ENCODE measurements at regions not wholly inside any gene's neighbourhood (a gene's known extent, or its start where the extent isn't known, plus 50 kb on each side); places are given as distances from the start of the nearest gene placed in this dataset.
A peak's percentile ranks its signal among the peaks of the same experiment; 100 is the strongest.

DNA sequence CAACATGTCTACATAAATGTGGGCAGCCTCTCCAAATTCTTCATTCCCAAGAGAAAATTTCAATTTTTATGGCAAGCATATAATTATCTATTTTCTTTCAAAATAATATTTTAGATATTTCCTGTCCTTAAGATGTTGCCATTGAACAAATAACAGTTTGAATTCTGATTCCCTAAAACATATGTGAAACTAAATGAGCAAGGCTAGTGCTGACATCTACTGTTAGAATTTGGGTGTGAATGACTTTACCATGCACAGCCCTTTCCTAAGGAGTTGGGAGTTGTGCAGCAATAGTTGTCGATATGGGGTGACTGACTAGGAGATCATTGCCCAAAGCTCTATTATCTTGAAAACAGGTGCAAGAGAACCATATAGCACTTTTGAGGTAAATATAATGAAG is 108.2 kb upstream of the SLC38A4 start:
- Histone ChIP-seq H3K79me2 (ENCODE audit: low read length) (no peaks in the 10 kb centered on the region), H3K4me1 (ENCODE audit: insufficient read depth, low read length) (peaks cover 12% of the 10 kb centered on the region), H3K27me3 (ENCODE audit: low read length) (no peaks in the 10 kb centered on the region), H3K9me2 (replicated peaks; ENCODE audit: low read length) (no peaks in the 10 kb centered on the region), H3K27ac (ENCODE audit: low read length) (no peak overlapping the region), H3K9me3 (ENCODE audit: low read length) (no peaks in the 10 kb centered on the region), H3K36me3 (ENCODE audit: low read depth, low read length) (no peaks in the 10 kb centered on the region), H3K4me3 (ENCODE audit: low read length) (no peak overlapping the region), H3F3A (ENCODE audit: low read length, unreplicated experiment) (no peaks in the 10 kb centered on the region), H3K9ac (ENCODE audit: low read length) (no peak overlapping the region), H4K20me1 (ENCODE audit: low read length) (no peaks in the 10 kb centered on the region), H2AFZ (ENCODE audit: low read length) (no peak overlapping the region), H3K4me2 (ENCODE audit: low read length) (no peak overlapping the region)
- ChIA-PET POLR2A (ENCODE audit: unreplicated experiment) (no interaction called here), CTCF (no interaction called here)
- DNase-seq (peak; percentile 77), ATAC-seq (peak; percentile 93)
- intact Hi-C loops (cut with micrococcal nuclease), result loop anchor here (1.0 to 10.0 kb wide), 5 partner anchors 252 to 859 kb away; no protein-coding TSS in a partner anchor
- TF ChIP-seq, protein P1, sequence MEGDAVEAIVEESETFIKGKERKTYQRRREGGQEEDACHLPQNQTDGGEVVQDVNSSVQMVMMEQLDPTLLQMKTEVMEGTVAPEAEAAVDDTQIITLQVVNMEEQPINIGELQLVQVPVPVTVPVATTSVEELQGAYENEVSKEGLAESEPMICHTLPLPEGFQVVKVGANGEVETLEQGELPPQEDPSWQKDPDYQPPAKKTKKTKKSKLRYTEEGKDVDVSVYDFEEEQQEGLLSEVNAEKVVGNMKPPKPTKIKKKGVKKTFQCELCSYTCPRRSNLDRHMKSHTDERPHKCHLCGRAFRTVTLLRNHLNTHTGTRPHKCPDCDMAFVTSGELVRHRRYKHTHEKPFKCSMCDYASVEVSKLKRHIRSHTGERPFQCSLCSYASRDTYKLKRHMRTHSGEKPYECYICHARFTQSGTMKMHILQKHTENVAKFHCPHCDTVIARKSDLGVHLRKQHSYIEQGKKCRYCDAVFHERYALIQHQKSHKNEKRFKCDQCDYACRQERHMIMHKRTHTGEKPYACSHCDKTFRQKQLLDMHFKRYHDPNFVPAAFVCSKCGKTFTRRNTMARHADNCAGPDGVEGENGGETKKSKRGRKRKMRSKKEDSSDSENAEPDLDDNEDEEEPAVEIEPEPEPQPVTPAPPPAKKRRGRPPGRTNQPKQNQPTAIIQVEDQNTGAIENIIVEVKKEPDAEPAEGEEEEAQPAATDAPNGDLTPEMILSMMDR (conservative IDR thresholded peaks at IDR 0.05; ENCODE audit: low read depth, low read length), result peak; percentile 76
- no peak for TF ChIP-seq EZH2phosphoT487 (IDR thresholded peaks at IDR 0.05; ENCODE audit: borderline replicate concordance, low read length)
- TF ChIP-seq EZH2 (IDR thresholded peaks at IDR 0.05; ENCODE audit: low read length, unreplicated experiment), result no peak
- no TSS peak for BruUV-seq (replicated peaks)

DNA sequence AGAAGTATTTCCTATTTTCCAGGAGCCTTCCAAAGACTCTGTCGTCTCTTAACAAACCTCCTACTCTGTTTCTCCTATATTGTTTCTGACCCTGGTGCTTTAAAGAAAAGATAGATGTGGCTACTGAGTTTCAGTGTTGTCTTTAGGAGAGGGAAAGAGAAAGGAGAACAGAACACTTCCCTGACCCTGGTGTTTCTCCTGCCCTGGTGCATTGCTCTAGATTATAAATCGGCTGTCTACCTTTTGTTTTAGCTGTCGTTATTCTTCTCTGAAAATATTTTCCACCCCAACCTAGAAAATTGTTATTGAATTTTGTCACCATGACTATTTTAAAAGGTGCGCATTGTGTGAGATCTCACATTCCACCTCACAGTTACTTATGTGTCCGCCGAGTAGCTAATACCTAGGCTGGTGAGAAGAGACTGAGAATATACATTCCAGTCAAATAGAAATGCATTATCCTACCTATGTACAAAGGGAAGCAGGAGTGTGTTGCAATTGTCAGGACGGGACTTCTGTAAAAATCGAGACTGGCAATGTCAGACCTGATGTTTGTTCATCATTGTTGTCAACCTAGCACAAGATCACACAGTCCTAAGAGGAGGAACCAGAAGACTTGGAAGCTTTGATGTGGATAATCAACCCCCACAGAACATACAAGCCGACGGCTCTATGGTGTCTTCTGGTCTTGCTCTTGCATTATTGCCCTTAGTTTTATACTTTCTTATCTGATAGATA is 108.7 kb upstream of the SLC38A4 start:
- POLR2A ChIA-PET (ENCODE audit: unreplicated experiment), result no interaction called here
- TF ChIP-seq EZH2phosphoT487 (IDR thresholded peaks at IDR 0.05; ENCODE audit: borderline replicate concordance, low read length), result no peak
- TF ChIP-seq, protein P1 (conservative IDR thresholded peaks at IDR 0.05; ENCODE audit: low read depth, low read length), result no peak
- no peak for TF ChIP-seq EZH2 (IDR thresholded peaks at IDR 0.05; ENCODE audit: low read length, unreplicated experiment)
- Histone ChIP-seq H2AFZ (ENCODE audit: low read length) (no peak overlapping the region), H3K9me3 (ENCODE audit: low read length) (no peaks in the 10 kb centered on the region), H3K79me2 (ENCODE audit: low read length) (no peaks in the 10 kb centered on the region), H3K27ac (ENCODE audit: low read length) (no peak overlapping the region), H4K20me1 (ENCODE audit: low read length) (no peaks in the 10 kb centered on the region), H3K36me3 (ENCODE audit: low read depth, low read length) (no peaks in the 10 kb centered on the region), H3K27me3 (ENCODE audit: low read length) (no peaks in the 10 kb centered on the region), H3K4me3 (ENCODE audit: low read length) (no peak overlapping the region), H3K4me2 (ENCODE audit: low read length) (no peak overlapping the region), H3F3A (ENCODE audit: low read length, unreplicated experiment) (no peaks in the 10 kb centered on the region), H3K9me2 (replicated peaks; ENCODE audit: low read length) (no peaks in the 10 kb centered on the region), H3K9ac (ENCODE audit: low read length) (no peak overlapping the region), H3K4me1 (ENCODE audit: insufficient read depth, low read length) (peaks cover 12% of the 10 kb centered on the region)
- no TSS peak for BruUV-seq (replicated peaks)
- CTCF ChIA-PET, result interaction anchor here (0.5 kb wide), 1 partner anchor 378 kb away, joined by 3 read pairs; no protein-coding TSS in a partner anchor
- intact Hi-C loops (cut with micrococcal nuclease), result loop anchor here (2.0 to 10.0 kb wide), 4 partner anchors 258 to 860 kb away; no protein-coding TSS in a partner anchor
- no peak for DNase-seq
- ATAC-seq, result no peak; the same call in 1 of the 2 replicates

DNA sequence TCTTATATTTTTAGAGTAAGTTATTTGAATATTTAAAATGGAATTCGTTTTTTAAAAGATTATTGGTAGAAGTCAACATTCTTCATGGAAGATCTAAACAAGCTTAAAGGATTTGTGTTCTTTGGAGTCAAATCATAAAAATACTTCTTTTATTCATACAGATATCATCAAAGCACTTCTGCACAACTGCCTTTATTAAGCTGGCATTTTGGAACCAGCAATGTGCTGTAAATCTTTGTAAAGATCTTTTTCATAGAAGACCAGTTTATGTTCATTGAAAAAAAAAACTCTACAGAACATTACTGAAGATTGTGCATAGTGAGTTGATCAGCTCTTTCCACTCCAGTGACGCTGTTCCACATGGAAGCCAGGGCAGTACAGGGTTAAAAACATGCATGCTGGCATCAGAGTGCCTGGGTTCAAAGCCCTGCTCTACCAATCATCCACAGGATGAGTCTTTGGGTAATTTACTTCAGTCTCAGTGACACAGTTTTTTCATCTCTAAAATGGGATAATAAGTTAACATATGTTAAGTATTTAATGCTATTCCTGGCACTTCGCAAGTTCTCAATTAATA is 109.6 kb upstream of the SLC38A4 start:
- ChIA-PET POLR2A (ENCODE audit: unreplicated experiment) (no interaction called here), CTCF (no interaction called here)
- ATAC-seq (no peak), DNase-seq (no peak)
- Histone ChIP-seq H3K4me3 (ENCODE audit: low read length) (no peak overlapping the region), H3K27me3 (ENCODE audit: low read length) (no peaks in the 10 kb centered on the region), H3K9ac (ENCODE audit: low read length) (no peak overlapping the region), H3K9me3 (ENCODE audit: low read length) (no peaks in the 10 kb centered on the region), H3K79me2 (ENCODE audit: low read length) (no peaks in the 10 kb centered on the region), H2AFZ (ENCODE audit: low read length) (no peak overlapping the region), H3K27ac (ENCODE audit: low read length) (no peak overlapping the region), H3K4me1 (ENCODE audit: insufficient read depth, low read length) (peaks cover 12% of the 10 kb centered on the region), H3F3A (ENCODE audit: low read length, unreplicated experiment) (no peaks in the 10 kb centered on the region), H3K36me3 (ENCODE audit: low read depth, low read length) (no peaks in the 10 kb centered on the region), H4K20me1 (ENCODE audit: low read length) (no peaks in the 10 kb centered on the region), H3K4me2 (ENCODE audit: low read length) (no peak overlapping the region), H3K9me2 (replicated peaks; ENCODE audit: low read length) (no peaks in the 10 kb centered on the region)
- TF ChIP-seq EZH2phosphoT487 (IDR thresholded peaks at IDR 0.05; ENCODE audit: borderline replicate concordance, low read length) (no peak), EZH2 (IDR thresholded peaks at IDR 0.05; ENCODE audit: low read length, unreplicated experiment) (no peak)
- TF ChIP-seq, protein P1 (conservative IDR thresholded peaks at IDR 0.05; ENCODE audit: low read depth, low read length), result no peak
- no TSS peak for BruUV-seq (replicated peaks)
- intact Hi-C loops (cut with micrococcal nuclease), result loop anchor here (2.0 to 10.0 kb wide), 4 partner anchors 259 to 861 kb away; no protein-coding TSS in a partner anchor

All from PC-3 (cell line).